Coronary artery (tissue), 2 donors: ENCODE measurements at regions not wholly inside any gene's neighbourhood (a gene's known extent, or its start where the extent isn't known, plus 50 kb on each side); places are given as distances from the start of the nearest gene placed in this dataset.
"Not testable (repeated sequence)": the region's sequence is repeated elsewhere in the genome, so short reads cannot be mapped to it uniquely, and the experiment has no call there.

Experiments used
- DNase-seq: peaks from one replicate; pipeline ENCODE4 v3.0.0-alpha.2; 2017; ENCODE audit warnings: low spot score
- H3K27ac ChIP-seq, 2 donors: fragments of 200-600 bp; sonication (generic); one replicate each; pipeline ENCODE4 v1.5.1; 2016 to 2019
- H3K4me3 ChIP-seq: fragments of 200-600 bp; sonication (generic); 2 replicates; pipeline ENCODE4 v1.5.1; 2016; ENCODE audit warnings: mild to moderate bottlenecking, moderate library complexity
- CTCF ChIP-seq: fragments of 200-600 bp; sonication (generic); IDR thresholded peaks from one replicate; pipeline ENCODE4 v1.5.1; 2019; ENCODE audit warnings: antibody characterized with exemption

- H3K4me3 ChIP-seq = no peak overlapping the region
- no peak for DNase-seq
- H3K27ac ChIP-seq = no peak overlapping the region
- no peak for TF ChIP-seq CTCF
Measured at GRCh38 chr1:60664086-60664625, 418.2 kb upstream of the NFIA start.

- TF ChIP-seq CTCF = no peak
- DNase-seq = no peak
Measured at GRCh38 chr1:60662486-60663044, 419.8 kb upstream of the NFIA start.

GRCh38 chr1:60657926-60658325, 424.4 kb upstream of the NFIA start:
- no peak for DNase-seq
- Histone ChIP-seq H3K27ac (no peak overlapping the region), H3K4me3 (no peak overlapping the region)
- TF ChIP-seq CTCF = no peak

More at GRCh38 chr1:60662486-60663044, 419.8 kb upstream of the NFIA start:
- H3K4me3 ChIP-seq = no peak overlapping the region
- H3K27ac ChIP-seq = no peak overlapping the region

GRCh38 chr1:60655679-60656355, 426.5 kb upstream of the NFIA start:
- H3K27ac ChIP-seq = no peak overlapping the region
- DNase-seq = no peak
- no peak for TF ChIP-seq CTCF

GRCh38 chr1:60640033-60640551, 442.3 kb upstream of the NFIA start:
- not testable (repeated sequence) for DNase-seq, H3K4me3 ChIP-seq, H3K27ac ChIP-seq

More at GRCh38 chr1:60655679-60656355, 426.5 kb upstream of the NFIA start:
- H3K4me3 ChIP-seq = no peak overlapping the region

- no peak for DNase-seq
- Histone ChIP-seq H3K27ac (no peak overlapping the region), H3K4me3 (no peak overlapping the region)
- no peak for TF ChIP-seq CTCF
Measured at GRCh38 chr1:60639287-60639686, 443.1 kb upstream of the NFIA start.

- no peak for TF ChIP-seq CTCF
- no peak overlapping the region for H3K4me3 ChIP-seq
- H3K27ac ChIP-seq = no peak overlapping the region
- DNase-seq = no peak
Measured at GRCh38 chr1:60637651-60638050, 444.7 kb upstream of the NFIA start.
